NCI-H1694 treated with DMSO at 0.1 percent for 48 hours (cell line): ENCODE measurements at regions not wholly inside any gene's neighbourhood (a gene's known extent, or its start where the extent isn't known, plus 50 kb on each side); places are given as distances from the start of the nearest gene placed in this dataset.

Experiments used
- DNase-seq: peaks from one replicate; lab custom pipeline; 2025; lab: John Stamatoyannopoulos, UW

GRCh38 chr7:16060502-16060901 lies 360.8 kb downstream of the CRPPA start:
- DNase-seq: no peak

- no peak for DNase-seq
Measured at GRCh38 chr7:16055263-16055976, 365.9 kb downstream of the CRPPA start.

- DNase-seq: peak; percentile 7
Measured at GRCh38 chr7:16051561-16052255, 365.2 kb upstream of the MEOX2 start.

GRCh38 chr7:16046041-16046440 lies 359.6 kb upstream of the MEOX2 start:
- DNase-seq: no peak

DNA sequence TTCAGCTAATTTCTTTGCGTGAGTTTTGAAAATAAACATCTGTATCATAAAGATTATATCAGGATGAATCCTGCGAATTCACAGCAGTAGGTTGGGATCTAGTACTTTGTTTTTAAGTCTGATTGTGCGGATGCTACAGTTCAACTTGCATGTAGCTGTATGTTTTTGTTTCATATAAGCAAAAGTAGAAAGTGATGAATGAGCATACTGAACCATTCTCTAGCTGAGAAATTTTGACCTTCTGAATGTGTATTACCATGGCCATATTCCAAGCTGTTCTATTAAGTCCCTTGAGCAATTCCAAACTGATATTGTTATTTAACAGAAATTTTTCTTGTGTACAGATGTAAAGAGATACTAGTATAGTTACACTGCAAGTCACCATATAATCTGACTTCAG lies 358.8 kb upstream of the MEOX2 start:
- DNase-seq: no peak

- no peak for DNase-seq
Measured at GRCh38 chr7:16044645-16045044, 358.2 kb upstream of the MEOX2 start.

DNA sequence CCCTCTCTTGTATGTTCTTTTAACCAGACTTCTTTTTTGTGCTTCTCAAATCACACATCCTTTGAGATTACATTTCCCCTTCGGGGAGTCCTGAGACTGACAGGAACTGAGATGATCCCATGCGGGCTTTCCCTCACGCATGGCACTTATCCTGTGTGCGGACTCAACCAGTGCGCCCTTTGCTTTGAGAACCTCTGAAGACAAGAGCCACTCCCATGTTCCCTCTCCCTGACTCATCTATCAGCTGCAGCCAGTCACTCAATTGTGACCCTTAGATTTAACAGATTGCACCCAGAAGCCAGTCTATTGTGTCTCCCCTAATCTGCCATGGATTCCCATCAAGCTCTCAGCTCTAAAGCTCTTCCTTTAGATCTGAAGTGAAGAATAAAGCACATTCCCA lies 353.9 kb upstream of the MEOX2 start:
- DNase-seq: no peak

DNA sequence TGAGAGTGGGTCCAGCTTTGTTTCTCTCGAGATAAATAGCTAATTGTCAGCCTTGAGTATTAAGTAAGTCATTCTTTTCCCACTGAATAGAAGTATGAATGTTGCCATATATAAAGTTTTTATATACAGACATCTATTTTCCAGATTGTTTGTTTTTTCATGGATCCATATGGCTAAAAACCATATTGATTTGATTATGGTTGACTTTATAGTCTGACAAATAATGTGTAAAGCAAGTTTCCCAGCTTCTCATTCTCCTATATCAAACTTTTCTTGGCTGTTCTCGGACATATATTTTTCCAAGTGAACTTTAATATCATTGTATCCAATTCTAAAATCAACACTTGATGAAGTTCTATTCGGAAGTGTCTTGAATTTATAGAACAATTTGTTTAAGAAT lies 352.4 kb upstream of the MEOX2 start:
- no peak for DNase-seq

GRCh38 chr7:16035392-16035791 lies 348.9 kb upstream of the MEOX2 start:
- DNase-seq: no peak

DNA sequence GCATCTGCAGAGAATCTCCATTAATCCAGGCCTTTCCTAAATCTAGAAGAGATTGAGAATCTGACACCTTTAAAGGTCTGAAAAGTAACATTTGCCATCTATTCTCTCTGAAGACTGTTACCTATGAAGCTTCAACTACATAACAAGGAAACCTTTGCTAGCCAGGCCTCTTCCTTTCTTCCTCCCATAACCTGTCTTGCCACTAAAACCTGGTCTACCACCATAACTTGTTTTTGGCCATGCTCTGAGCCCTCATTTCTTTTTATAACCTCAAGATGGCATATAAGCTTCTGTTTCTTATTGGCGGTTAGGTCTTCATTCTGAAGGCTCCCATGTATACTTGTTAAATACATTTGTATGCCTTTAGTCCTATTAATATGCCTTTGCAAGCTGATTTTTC lies 348.4 kb upstream of the MEOX2 start:
- no peak for DNase-seq

DNA sequence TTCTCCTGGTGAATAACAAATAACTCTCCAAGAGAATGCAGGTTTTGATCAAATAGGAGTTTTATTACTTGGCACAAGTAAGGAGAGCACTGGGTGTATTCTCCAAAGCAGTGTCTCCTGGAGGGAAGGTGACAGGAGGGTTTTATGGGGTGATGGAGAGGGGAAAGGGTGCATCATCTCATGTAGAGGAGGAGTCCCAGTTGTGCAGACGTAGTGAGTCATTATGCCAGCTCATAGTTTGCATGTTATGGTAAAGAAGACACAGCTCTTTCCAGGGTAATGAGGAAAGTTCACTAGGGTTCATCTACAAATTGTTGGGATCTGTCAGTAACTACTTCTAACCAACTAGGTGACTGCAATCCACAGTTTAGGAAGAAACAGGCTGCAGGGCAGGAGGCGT lies 347.9 kb upstream of the MEOX2 start:
- DNase-seq: no peak

DNA sequence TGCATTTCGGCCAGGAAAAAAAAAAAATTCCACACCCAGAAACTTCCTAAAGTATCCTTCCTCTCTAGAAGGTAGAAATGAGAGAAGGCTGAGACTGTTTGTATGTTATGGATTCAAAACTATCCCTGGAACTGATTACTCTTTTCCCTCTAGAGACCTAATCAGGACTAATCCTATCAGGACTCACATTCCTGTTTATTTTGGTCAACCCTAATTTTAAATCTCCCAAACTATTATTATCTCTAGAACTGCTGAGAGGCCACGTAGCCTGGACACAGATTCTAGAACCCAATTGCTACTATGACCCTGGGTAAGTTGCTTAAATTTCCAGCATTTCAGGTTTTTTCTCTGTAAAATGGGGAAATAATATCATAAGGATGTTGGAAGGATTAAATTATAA lies 346.8 kb upstream of the MEOX2 start:
- no peak for DNase-seq

- no peak for DNase-seq
Measured at GRCh38 chr7:16028636-16029035, 342.2 kb upstream of the MEOX2 start.

DNA sequence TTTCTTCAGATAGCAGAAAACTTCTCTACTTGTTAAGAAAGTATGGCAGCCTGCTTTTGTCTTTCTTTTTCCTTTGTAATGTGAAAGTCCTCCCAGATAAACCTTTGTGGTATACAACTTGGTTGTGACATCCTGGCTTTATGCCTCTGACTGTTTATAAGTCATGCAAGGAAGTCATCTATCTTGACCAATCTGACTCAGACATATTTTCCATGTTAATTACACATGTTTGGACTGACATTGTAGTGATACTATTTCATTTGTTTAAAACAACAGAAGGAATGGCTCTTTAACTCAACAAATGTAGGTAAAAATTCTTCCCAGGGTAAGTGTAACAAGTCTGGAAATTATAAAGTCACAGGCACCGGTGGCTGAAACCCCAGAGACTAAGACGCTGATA lies 341.6 kb upstream of the MEOX2 start:
- no peak for DNase-seq

DNA sequence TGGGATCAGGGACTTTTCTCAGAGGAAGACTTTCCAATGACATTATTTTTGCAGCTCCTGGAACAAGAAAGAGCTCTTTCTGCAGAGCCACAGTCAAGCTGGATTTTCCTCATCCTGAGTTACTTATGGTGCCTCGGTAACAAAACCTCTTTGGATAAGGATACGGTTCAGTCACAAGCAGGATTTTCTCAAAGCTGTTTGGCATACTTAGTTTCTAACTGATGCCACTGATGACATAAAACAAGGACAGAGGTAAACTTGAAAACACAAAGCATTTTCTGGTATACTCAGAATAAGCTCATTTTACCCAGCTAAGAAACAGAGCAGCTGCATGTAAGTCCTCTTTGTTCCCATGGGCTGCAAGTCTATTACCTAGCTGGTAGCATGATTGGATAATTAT lies 340.9 kb upstream of the MEOX2 start:
- DNase-seq: no peak

DNA sequence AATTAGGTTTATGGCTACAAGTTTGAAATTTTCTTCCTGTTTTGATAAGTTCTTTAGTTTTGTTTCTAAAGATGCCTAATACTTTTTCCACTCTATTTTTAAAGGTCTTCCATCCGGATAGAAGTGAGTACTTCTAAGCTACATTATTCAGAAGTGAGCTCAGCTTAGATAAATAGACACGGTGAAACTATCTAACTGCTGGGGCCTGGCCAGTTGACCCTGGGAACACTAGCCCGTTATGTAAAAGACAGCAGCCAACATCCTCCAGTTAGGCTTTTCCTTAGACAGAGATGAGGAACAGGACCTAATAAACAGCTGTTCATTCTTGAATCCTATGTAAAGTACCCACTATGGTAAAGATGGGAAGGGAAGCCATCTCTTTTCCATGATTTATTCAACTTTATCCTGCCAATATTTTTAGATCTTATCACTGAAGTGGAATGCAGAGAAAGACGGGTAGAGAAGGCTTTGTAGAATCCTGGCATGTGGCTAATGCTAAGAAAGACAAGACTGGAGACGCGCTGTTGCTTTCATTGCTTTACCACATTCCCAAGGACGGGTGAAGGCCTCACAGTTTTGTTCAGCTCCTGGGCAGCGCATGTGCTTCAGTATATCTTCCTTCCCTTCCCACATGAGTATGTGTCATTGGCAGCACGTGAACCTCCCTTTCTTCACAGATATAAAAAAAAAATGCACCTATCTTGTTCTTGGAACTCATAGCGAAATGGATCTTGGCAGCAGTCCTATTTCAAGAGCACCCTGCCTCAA lies 340.0 kb upstream of the MEOX2 start:
- no peak for DNase-seq

GRCh38 chr7:16025696-16026095 lies 339.2 kb upstream of the MEOX2 start:
- no peak for DNase-seq

GRCh38 chr7:16023503-16023902 lies 337.0 kb upstream of the MEOX2 start:
- DNase-seq: no peak

DNA sequence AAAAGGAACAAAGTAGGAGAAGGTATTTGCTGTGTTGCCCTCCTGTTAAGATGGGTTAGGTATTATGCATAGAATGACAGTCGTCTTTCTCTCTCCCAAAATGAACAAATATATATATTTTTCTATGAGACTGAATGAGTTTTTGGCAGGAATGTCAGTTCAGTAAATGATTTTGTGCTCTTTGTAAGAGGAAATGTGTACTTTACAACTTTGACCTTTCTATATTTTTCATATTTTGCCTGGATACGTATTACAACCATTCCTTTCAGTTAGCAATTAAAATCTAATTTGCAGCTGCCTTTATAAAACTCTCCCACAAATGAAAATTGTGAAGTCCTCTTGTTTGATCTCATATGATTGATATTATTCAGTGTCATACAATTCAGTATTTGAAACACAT lies 336.6 kb upstream of the MEOX2 start:
- DNase-seq: no peak

DNA sequence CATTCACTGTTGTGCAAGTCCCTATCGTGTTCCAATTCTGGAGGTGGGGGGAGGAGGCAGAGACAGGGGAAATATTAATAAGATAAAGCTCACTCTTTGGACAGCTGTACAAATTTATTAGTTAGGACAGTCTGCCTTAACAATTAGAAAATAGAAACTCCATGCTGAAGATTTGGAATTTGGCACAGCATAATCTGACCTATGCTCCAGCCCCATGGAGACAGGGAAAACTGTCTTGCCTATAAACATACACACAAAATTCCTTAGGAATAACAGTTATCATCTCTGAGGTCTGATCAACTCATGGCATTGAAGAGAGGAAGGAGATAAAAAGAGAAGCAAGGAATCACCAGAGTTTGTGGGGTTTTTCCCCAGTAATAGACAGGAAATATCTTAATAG lies 335.4 kb upstream of the MEOX2 start:
- DNase-seq: no peak

DNA sequence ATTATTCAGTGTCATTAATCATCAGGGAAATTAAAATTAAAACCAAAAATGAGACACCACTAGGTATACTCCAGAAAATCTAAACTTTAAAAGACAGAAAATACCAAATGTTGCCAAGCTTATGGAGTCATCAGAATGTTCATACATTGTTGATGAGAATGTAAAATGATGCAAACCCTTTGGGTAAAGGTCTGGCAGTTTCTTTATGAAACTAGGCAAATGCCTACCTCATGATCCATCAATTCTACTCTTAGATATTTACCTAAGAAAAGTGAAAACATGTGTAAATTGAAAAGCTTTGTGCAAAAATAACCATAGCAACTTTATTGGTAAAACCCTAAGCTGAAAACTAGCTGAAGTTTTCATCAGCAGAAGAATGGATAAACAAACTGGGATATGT lies 329.5 kb upstream of the MEOX2 start:
- DNase-seq: no peak

- no peak for DNase-seq
Measured at GRCh38 chr7:16014031-16014430, 327.5 kb upstream of the MEOX2 start.

- no peak for DNase-seq
Measured at GRCh38 chr7:16007911-16008310, 321.4 kb upstream of the MEOX2 start.
